CD4-positive, alpha-beta T cell (primary cell): ENCODE measurements at regions not wholly inside any gene's neighbourhood (a gene's known extent, or its start where the extent isn't known, plus 50 kb on each side); places are given as distances from the start of the nearest gene placed in this dataset.

Experiments
- ATAC-seq: fragments of 200-7000 bp; cut with Tn5 transposase; one replicate; pipeline ENCODE4 v1.10.0; 2022; ENCODE audit warnings: mild to moderate bottlenecking; ENCODE audit not compliant: poor library complexity
- CTCF ChIA-PET: fragments of 350-600 bp; sonication (Branson Sonifier 250); formaldehyde crosslinking; loops from one replicate; lab custom pipeline; 2021; ENCODE audit warnings: antibody characterized with exemption, inconsistent platforms; lab: Charles Lee
- POLR2A ChIA-PET: fragments of 350-600 bp; sonication (Branson Sonifier 250); formaldehyde crosslinking; loops from one replicate; lab custom pipeline; 2021; ENCODE audit warnings: antibody characterized with exemption, inconsistent platforms; lab: Charles Lee
- DNase-seq, 14 experiments: peaks; one replicate each; pipeline ENCODE4 v3.0.0-alpha.2; 2013 to 2020; ENCODE audit warnings: mixed read lengths in 2 of 14
- H3K27ac ChIP-seq, 2 donors: one replicate each; pipeline versions ENCODE4 v1.5.1 to v1.7.0; 2013; ENCODE audit warnings: low read length in 2 of 2, low read depth in 1 of 2, mild to moderate bottlenecking in 1 of 2
- H3K27me3 ChIP-seq, 2 experiments: 1 replicate in 1 of 2; 2 replicates in 1 of 2; pipeline versions ENCODE4 v1.6.1 to v1.7.0; 2013; ENCODE audit warnings: low read length in 2 of 2, control low read depth in 1 of 2, mild to moderate bottlenecking in 1 of 2, moderate library complexity in 1 of 2; ENCODE audit not compliant: insufficient read depth in 2 of 2, control insufficient read depth in 1 of 2
- H3K36me3 ChIP-seq: one replicate; pipeline ENCODE4 v1.6.1; 2013; ENCODE audit warnings: low read length, control low read depth; ENCODE audit not compliant: insufficient read depth
- H3K4me1 ChIP-seq: one replicate; pipeline ENCODE4 v1.6.1; 2013; ENCODE audit warnings: low read length, control low read depth; ENCODE audit not compliant: insufficient read depth
- H3K4me3 ChIP-seq: one replicate; pipeline ENCODE4 v1.5.1; 2013; ENCODE audit warnings: mild to moderate bottlenecking, low read length, moderate library complexity
- H3K9me3 ChIP-seq, 2 experiments: 1 replicate in 1 of 2; 2 replicates in 1 of 2; pipeline versions ENCODE4 v1.6.1 to v1.7.0; 2013; ENCODE audit warnings: low read length in 2 of 2, mild to moderate bottlenecking in 2 of 2, control low read depth in 1 of 2, moderate library complexity in 1 of 2; ENCODE audit not compliant: control insufficient read depth in 1 of 2, insufficient read depth in 1 of 2
- H3K27ac Mint-ChIP-seq: one replicate; pipeline ENCODE4 v1.8.0; 2020; ENCODE audit warnings: mixed read lengths
- H3K27me3 Mint-ChIP-seq: one replicate; pipeline ENCODE4 v1.8.0; 2021; ENCODE audit warnings: mixed read lengths
- H3K36me3 Mint-ChIP-seq: one replicate; pipeline ENCODE4 v1.8.0; 2021; ENCODE audit warnings: low read depth, mixed read lengths
- H3K4me1 Mint-ChIP-seq: one replicate; pipeline ENCODE4 v1.8.0; 2021; ENCODE audit warnings: low read depth, mixed read lengths
- H3K4me3 Mint-ChIP-seq: one replicate; pipeline ENCODE4 v1.8.0; 2020; ENCODE audit warnings: mild to moderate bottlenecking, mixed read lengths
- H3K9me3 Mint-ChIP-seq: one replicate; pipeline ENCODE4 v1.8.0; 2020; ENCODE audit warnings: mixed read lengths
- CTCF ChIP-seq: fragments of 200-600 bp; IDR thresholded peaks from one replicate; pipeline ENCODE4 v1.8.0; 2022; ENCODE audit warnings: antibody characterized with exemption, mild to moderate bottlenecking
- intact Hi-C, 2 experiments: fragments of 100-400 bp; cut with DNase I in 1 of 2; cut with micrococcal nuclease in 1 of 2; formaldehyde crosslinking; loops; one replicate each; pipeline versions ENCODE4 v1.15.1 to v1.9.0; 2023 to 2025; cut with DNase I, micrococcal nuclease

DNA sequence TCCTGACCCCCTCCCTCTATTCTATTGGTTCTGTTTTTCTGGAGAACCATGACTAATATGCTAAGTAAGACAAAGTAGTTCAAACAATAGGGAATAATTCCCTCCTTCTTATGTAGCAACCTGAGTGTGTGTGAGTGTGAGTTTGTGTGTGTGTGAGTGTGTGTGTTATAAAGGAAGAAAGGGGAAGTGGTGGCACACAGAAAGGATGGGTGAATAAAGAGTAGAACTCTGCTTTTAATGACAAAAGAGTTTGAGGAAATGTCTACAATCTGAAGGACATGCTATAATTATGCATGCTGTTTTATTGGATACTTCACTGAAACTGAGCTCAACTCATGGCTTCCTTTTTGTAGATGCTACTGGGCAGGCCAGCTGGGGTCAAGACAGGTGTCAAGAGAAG lies 489.5 kb downstream of the REEP3 start:
- ChIA-PET CTCF (no interaction called here), POLR2A (no interaction called here)
- Mint-ChIP-seq H3K36me3 (no peaks in the 10 kb centered on the region), H3K9me3 (peaks cover 7% of the 10 kb centered on the region), H3K27ac (no peak overlapping the region), H3K4me3 (no peak overlapping the region), H3K4me1 (no peaks in the 10 kb centered on the region), H3K27me3 (no peaks in the 10 kb centered on the region)
- Histone ChIP-seq H3K4me3 (no peak overlapping the region), H3K27ac (no peak overlapping the region), H3K9me3 (peaks cover 0 to 4% of the 10 kb centered on the region in 2 experiments), H3K36me3 (no peaks in the 10 kb centered on the region), H3K4me1 (no peaks in the 10 kb centered on the region), H3K27me3 (no peaks in the 10 kb centered on the region)
- intact Hi-C loops, result no loop called here
- no peak for ATAC-seq
- no peak for DNase-seq
- TF ChIP-seq CTCF, result no peak

- ATAC-seq (no peak), DNase-seq (no peak)
- CTCF ChIA-PET, result no interaction called here
- no peaks in the 10 kb centered on the region for H3K4me1 ChIP-seq
- H3K27me3 ChIP-seq, result no peaks in the 10 kb centered on the region
- no peak overlapping the region for H3K4me3 ChIP-seq
- H3K27ac ChIP-seq, result no peak overlapping the region
- H3K36me3 ChIP-seq, result no peaks in the 10 kb centered on the region
- Mint-ChIP-seq H3K4me1 (no peaks in the 10 kb centered on the region), H3K9me3 (peaks cover 3% of the 10 kb centered on the region), H3K27me3 (no peaks in the 10 kb centered on the region), H3K27ac (no peak overlapping the region), H3K36me3 (no peaks in the 10 kb centered on the region), H3K4me3 (no peak overlapping the region)
- H3K9me3 ChIP-seq, result peaks cover 0 to 4% of the 10 kb centered on the region in 2 experiments
- POLR2A ChIA-PET, result no interaction called here
- intact Hi-C loops, result no loop called here
- no peak for TF ChIP-seq CTCF
Observed at GRCh38 chr10:64011912-64012714, 490.9 kb downstream of the REEP3 start.

GRCh38 chr10:64014281-64014680 lies 493.1 kb downstream of the REEP3 start:
- H3K4me1 Mint-ChIP-seq, result no peaks in the 10 kb centered on the region
- no peak overlapping the region for H3K27ac ChIP-seq
- H3K9me3 ChIP-seq, result no peaks in the 10 kb centered on the region
- no peaks in the 10 kb centered on the region for H3K36me3 Mint-ChIP-seq
- H3K27me3 Mint-ChIP-seq, result no peaks in the 10 kb centered on the region
- ChIA-PET CTCF (no interaction called here), POLR2A (no interaction called here)
- peaks cover under 1% of the 10 kb centered on the region for H3K9me3 Mint-ChIP-seq
- intact Hi-C loops, result no loop called here
- H3K4me3 Mint-ChIP-seq, result no peak overlapping the region
- no peaks in the 10 kb centered on the region for H3K4me1 ChIP-seq
- no peak overlapping the region for H3K27ac Mint-ChIP-seq
- no peak for ATAC-seq
- no peaks in the 10 kb centered on the region for H3K27me3 ChIP-seq
- DNase-seq, result no peak
- H3K4me3 ChIP-seq, result no peak overlapping the region
- no peaks in the 10 kb centered on the region for H3K36me3 ChIP-seq
- TF ChIP-seq CTCF, result no peak
